IMR-90 (cell line): ENCODE measurements at regions not wholly inside any gene's neighbourhood (a gene's known extent, or its start where the extent isn't known, plus 50 kb on each side); places are given as distances from the start of the nearest gene placed in this dataset.
"Not testable (repeated sequence)": the region's sequence is repeated elsewhere in the genome, so short reads cannot be mapped to it uniquely, and the experiment has no call there.

Source experiments
- ATAC-seq: fragments of 200-7000 bp; cut with Tn5 transposase; 2 replicates; pipeline ENCODE4 v1.9.1; 2020; ENCODE audit warnings: low read depth, mild to moderate bottlenecking, moderate library complexity
- BruUV-seq: library from RNA; stranded (reverse); fragments of 400-500 nt; replicated peaks from 2 replicates; lab custom pipeline; 2021; lab: Mats Ljungman, UMichigan
- CTCF ChIA-PET: fragments of 300-600 bp; formaldehyde crosslinking; extraction: SDS; loops from one replicate; lab custom pipeline; 2021; ENCODE audit warnings: antibody characterized with exemption; lab: Yijun Ruan, JAX
- POLR2A ChIA-PET: fragments of 300-600 bp; sonication (Branson Sonifier 250); formaldehyde crosslinking; loops from one replicate; lab custom pipeline; 2022; ENCODE audit warnings: antibody characterized with exemption; ENCODE audit not compliant: unreplicated experiment; lab: Charles Lee
- DNase-seq: peaks from one replicate; pipeline ENCODE4 v3.0.0; 2013
- H2AFZ ChIP-seq: replicated peaks from 2 replicates; pipeline ENCODE3; 2013; ENCODE audit warnings: low read length, mild to moderate bottlenecking; ENCODE audit not compliant: poor library complexity
- H2AK5ac ChIP-seq: 2 replicates; pipeline ENCODE4 v1.6.1; 2013; ENCODE audit warnings: low read depth, low read length, inconsistent platforms
- H2AK9ac ChIP-seq: replicated peaks from 2 replicates; pipeline ENCODE3; 2013; ENCODE audit warnings: mild to moderate bottlenecking, low read depth, low read length, moderate library complexity; ENCODE audit not compliant: poor library complexity
- H2BK120ac ChIP-seq: 2 replicates; pipeline ENCODE4 v1.6.1; 2013; ENCODE audit warnings: low read depth, low read length, inconsistent platforms
- H2BK15ac ChIP-seq: 3 replicates; pipeline ENCODE4 v1.6.1; 2013; ENCODE audit warnings: low read depth, low read length, inconsistent platforms
- H2BK20ac ChIP-seq: 2 replicates; pipeline ENCODE4 v1.6.1; 2013; ENCODE audit warnings: low read depth, mild to moderate bottlenecking, inconsistent platforms, low read length, moderate library complexity
- H2BK5ac ChIP-seq: 2 replicates; pipeline ENCODE4 v1.6.1; 2013; ENCODE audit warnings: mild to moderate bottlenecking, low read depth, low read length, inconsistent platforms; ENCODE audit not compliant: poor library complexity, severe bottlenecking
- H3K14ac ChIP-seq: replicated peaks from 2 replicates; pipeline ENCODE4 v1.6.1; 2013; ENCODE audit warnings: low read depth, low read length, inconsistent platforms
- H3K18ac ChIP-seq: 2 replicates; pipeline ENCODE4 v1.6.1; 2013; ENCODE audit warnings: low read depth, low read length, control low read depth
- H3K23ac ChIP-seq: 2 replicates; pipeline ENCODE4 v1.6.1; 2013; ENCODE audit warnings: low read depth, low read length, inconsistent platforms
- H3K27ac ChIP-seq: 2 replicates; pipeline ENCODE4 v1.5.1; 2013; ENCODE audit warnings: mild to moderate bottlenecking, control low read depth, low read length; ENCODE audit not compliant: insufficient read depth
- H3K27me3 ChIP-seq: 2 replicates; pipeline ENCODE4 v1.6.1; 2013; ENCODE audit warnings: low read length; ENCODE audit not compliant: control insufficient read depth, insufficient read depth
- H3K36me3 ChIP-seq: 2 replicates; pipeline ENCODE4 v1.6.1; 2013; ENCODE audit warnings: low read length, mixed read lengths; ENCODE audit not compliant: control insufficient read depth, insufficient read depth
- H3K4ac ChIP-seq: 2 replicates; pipeline ENCODE4 v1.6.1; 2013; ENCODE audit warnings: low read depth, low read length, inconsistent platforms
- H3K4me1 ChIP-seq: 2 replicates; pipeline ENCODE4 v1.6.1; 2013; ENCODE audit warnings: low read length, mixed read lengths; ENCODE audit not compliant: control insufficient read depth, insufficient read depth
- H3K4me2 ChIP-seq: 2 replicates; pipeline ENCODE4 v1.6.1; 2013; ENCODE audit warnings: low read depth, mild to moderate bottlenecking, control low read depth, low read length, moderate library complexity
- H3K4me3 ChIP-seq: 2 replicates; pipeline ENCODE4 v1.5.1; 2013; ENCODE audit warnings: low read depth, mild to moderate bottlenecking, control low read depth, low read length, moderate library complexity; ENCODE audit not compliant: insufficient read depth
- H3K56ac ChIP-seq: 2 replicates; pipeline ENCODE4 v1.6.1; 2013; ENCODE audit warnings: low read length, inconsistent platforms; ENCODE audit not compliant: insufficient read depth; ENCODE audit errors: extremely low read depth
- H3K79me1 ChIP-seq, 2 experiments: 2 replicates each; pipeline ENCODE4 v1.6.1; 2013; ENCODE audit warnings: low read length in 2 of 2, inconsistent platforms in 1 of 2, low read depth in 1 of 2
- H3K9ac ChIP-seq: 2 replicates; pipeline ENCODE4 v1.6.1; 2013; ENCODE audit warnings: low read depth, low read length, control low read depth
- H3K9me1 ChIP-seq: 2 replicates; pipeline ENCODE4 v1.6.1; 2013; ENCODE audit warnings: low read length, inconsistent platforms; ENCODE audit not compliant: insufficient read depth
- H3K9me3 ChIP-seq: 2 replicates; pipeline ENCODE4 v1.6.1; 2013; ENCODE audit warnings: low read length; ENCODE audit not compliant: control insufficient read depth, insufficient read depth
- H4K20me1 ChIP-seq: 2 replicates; pipeline ENCODE4 v1.6.1; 2013; ENCODE audit warnings: low read length, inconsistent platforms; ENCODE audit not compliant: insufficient read depth
- H4K5ac ChIP-seq: 2 replicates; pipeline ENCODE4 v1.6.1; 2013; ENCODE audit warnings: mild to moderate bottlenecking, low read depth, low read length, control low read depth
- H4K8ac ChIP-seq, 2 experiments: 2 replicates each; pipeline ENCODE4 v1.6.1; 2013; ENCODE audit warnings: low read depth in 2 of 2, low read length in 2 of 2, control low read depth in 1 of 2, inconsistent platforms in 1 of 2
- H4K91ac ChIP-seq: 2 replicates; pipeline ENCODE4 v1.6.1; 2013; ENCODE audit warnings: low read depth, low read length, inconsistent platforms; ENCODE audit not compliant: insufficient read depth
- WGBS, 2 experiments: methylation state at CpG; one replicate each; pipeline versions ENCODE4 v1.1.5 to v1.1.7; 2013; ENCODE audit warnings: missing lambda C conversion rate in 2 of 2; ENCODE audit not compliant: insufficient read length in 1 of 2; ENCODE audit errors: extremely low coverage in 2 of 2; 5-methylcytosine and 5-hydroxymethylcytosine counted together
- dilution Hi-C: fragments of 300-500 bp; cut with HindIII; formaldehyde crosslinking; loops from one replicate; pipeline ENCODE4 v1.14.3; 2018; ENCODE audit warnings: low sequenced_read_pairs; ENCODE audit not compliant: unreplicated experiment
- in situ Hi-C: fragments of 300-500 bp; cut with MboI; formaldehyde crosslinking; loops from 3 replicates; pipeline ENCODE4 v1.14.3; 2019; ENCODE audit warnings: low sequenced_read_pairs, inconsistent platforms, mixed read lengths
- intact Hi-C: fragments of 100-400 bp; cut with micrococcal nuclease; formaldehyde crosslinking; loops from 2 replicates; pipeline ENCODE4 v1.10.0; 2022

DNA sequence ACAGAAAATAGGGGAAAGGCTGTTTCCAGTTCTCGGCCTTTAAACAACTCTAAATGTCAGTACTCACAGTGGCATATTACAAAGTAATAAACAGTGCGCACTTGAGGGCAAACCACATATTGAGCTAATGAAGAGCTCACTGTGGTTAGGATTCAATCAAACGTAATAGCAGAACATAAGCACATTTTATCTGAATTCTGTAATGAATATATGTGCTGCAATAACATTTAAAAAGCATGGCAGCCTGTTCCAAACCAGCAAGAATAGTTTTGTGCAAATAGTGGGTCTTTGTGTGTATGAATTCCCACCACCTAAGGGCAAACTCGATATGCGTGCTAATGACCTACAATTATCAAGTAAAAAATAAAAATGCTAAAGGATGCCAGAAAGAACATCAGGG is 163.0 kb downstream of the TBC1D2B start:
- H3K56ac ChIP-seq, H2BK5ac ChIP-seq, BruUV-seq, H2BK15ac ChIP-seq, in situ Hi-C loops, H3K9me1 ChIP-seq, dilution Hi-C loops, H3K79me1 ChIP-seq, H3K36me3 ChIP-seq, H3K4me1 ChIP-seq, H2AK5ac ChIP-seq, H2BK20ac ChIP-seq, ATAC-seq, H3K14ac ChIP-seq, H4K20me1 ChIP-seq, H3K4me2 ChIP-seq, intact Hi-C loops, DNase-seq, H3K4me3 ChIP-seq, H2AFZ ChIP-seq, H3K27ac ChIP-seq, H3K23ac ChIP-seq, H3K9ac ChIP-seq, H3K9me3 ChIP-seq, H4K5ac ChIP-seq, POLR2A ChIA-PET, H3K18ac ChIP-seq, H4K8ac ChIP-seq, H3K4ac ChIP-seq, H2BK120ac ChIP-seq, H4K91ac ChIP-seq, H2AK9ac ChIP-seq: not testable (repeated sequence)
- CTCF ChIA-PET: interaction anchor here (0.6 kb wide), 1 partner anchor 312 kb away, joined by 3 read pairs; no protein-coding TSS in a partner anchor
- WGBS, 2 experiments: no CpG with 5 or more reads among the region's 5 CpGs
- peaks cover 14% of the 10 kb centered on the region for H3K27me3 ChIP-seq
